Stomach (tissue), 4 donors: ENCODE measurements at regions not wholly inside any gene's neighbourhood (a gene's known extent, or its start where the extent isn't known, plus 50 kb on each side); places are given as distances from the start of the nearest gene placed in this dataset.

ENCODE experiments used
- EP300 ChIP-seq: sonication (generic); formaldehyde crosslinking; IDR thresholded peaks from one replicate; pipeline ENCODE4 v1.6.1; 2017; ENCODE audit warnings: antibody characterized with exemption
- POLR2A ChIP-seq, 4 donors: fragments of 450-650 bp; IDR thresholded peaks; one replicate each; pipeline ENCODE4 v1.6.1; 2016; ENCODE audit warnings: antibody characterized with exemption in 4 of 4, control low read depth in 2 of 4, mild to moderate bottlenecking in 1 of 4, moderate library complexity in 1 of 4
- POLR2AphosphoS5 ChIP-seq, 3 donors: sonication (generic); formaldehyde crosslinking; IDR thresholded peaks; one replicate each; pipeline ENCODE4 v1.6.1; 2016; ENCODE audit warnings: antibody characterized with exemption in 3 of 3
- TF ChIP-seq, protein P1 (sequence below), 7 experiments: fragments of 450-650 bp in 4 of 7; fragments of 200-600 bp in 3 of 7; sonication (generic) in 3 of 7; IDR thresholded peaks; one replicate each; pipeline ENCODE4 v1.5.1; 2016 to 2019; ENCODE audit warnings: antibody characterized with exemption in 7 of 7, control low read depth in 2 of 7, mild to moderate bottlenecking in 1 of 7

DNA sequence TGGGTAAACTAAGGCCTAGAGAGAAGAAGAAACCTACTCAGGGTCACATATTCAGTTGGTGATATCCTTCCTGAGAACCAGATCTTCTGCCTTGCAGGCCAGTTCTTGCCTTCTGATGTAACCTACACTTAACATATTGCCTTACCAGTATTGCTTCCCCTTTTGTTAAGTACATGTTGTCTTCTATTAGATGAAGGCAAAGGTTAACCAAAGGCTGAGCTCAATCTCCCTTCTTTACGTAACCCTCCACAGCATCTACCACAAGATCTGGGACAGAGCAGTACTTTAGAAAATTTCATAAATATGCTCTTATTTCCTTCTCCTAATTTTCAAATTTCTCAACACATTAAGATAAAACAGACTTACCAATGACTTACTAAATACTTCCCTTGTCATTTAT, 474.4 kb downstream of the SH2D1A start:
- TF ChIP-seq, protein P1, sequence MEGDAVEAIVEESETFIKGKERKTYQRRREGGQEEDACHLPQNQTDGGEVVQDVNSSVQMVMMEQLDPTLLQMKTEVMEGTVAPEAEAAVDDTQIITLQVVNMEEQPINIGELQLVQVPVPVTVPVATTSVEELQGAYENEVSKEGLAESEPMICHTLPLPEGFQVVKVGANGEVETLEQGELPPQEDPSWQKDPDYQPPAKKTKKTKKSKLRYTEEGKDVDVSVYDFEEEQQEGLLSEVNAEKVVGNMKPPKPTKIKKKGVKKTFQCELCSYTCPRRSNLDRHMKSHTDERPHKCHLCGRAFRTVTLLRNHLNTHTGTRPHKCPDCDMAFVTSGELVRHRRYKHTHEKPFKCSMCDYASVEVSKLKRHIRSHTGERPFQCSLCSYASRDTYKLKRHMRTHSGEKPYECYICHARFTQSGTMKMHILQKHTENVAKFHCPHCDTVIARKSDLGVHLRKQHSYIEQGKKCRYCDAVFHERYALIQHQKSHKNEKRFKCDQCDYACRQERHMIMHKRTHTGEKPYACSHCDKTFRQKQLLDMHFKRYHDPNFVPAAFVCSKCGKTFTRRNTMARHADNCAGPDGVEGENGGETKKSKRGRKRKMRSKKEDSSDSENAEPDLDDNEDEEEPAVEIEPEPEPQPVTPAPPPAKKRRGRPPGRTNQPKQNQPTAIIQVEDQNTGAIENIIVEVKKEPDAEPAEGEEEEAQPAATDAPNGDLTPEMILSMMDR (IDR thresholded peaks at IDR 0.05) = no peak
- no peak for TF ChIP-seq POLR2AphosphoS5 (IDR thresholded peaks at IDR 0.05)
- TF ChIP-seq POLR2A (IDR thresholded peaks at IDR 0.05) = no peak
- no peak for TF ChIP-seq EP300
